Tibial nerve (tissue), 4 donors: ENCODE measurements at regions not wholly inside any gene's neighbourhood (a gene's known extent, or its start where the extent isn't known, plus 50 kb on each side); places are given as distances from the start of the nearest gene placed in this dataset.

Experiments used
- DNase-seq, 2 donors: peaks; one replicate each; pipeline ENCODE4 v3.0.0-alpha.2; 2019; ENCODE audit warnings: low spot score in 2 of 2
- H3K27ac ChIP-seq, 4 donors: fragments of 200-600 bp; sonication (generic) in 3 of 4; one replicate each; pipeline ENCODE4 v1.5.1; 2017 to 2019; ENCODE audit warnings: mild to moderate bottlenecking in 1 of 4
- H3K27me3 ChIP-seq, 2 donors: fragments of 200-600 bp; sonication (generic) in 1 of 2; one replicate each; pipeline versions ENCODE4 v1.5.1 to v1.6.0; 2017 to 2019
- H3K36me3 ChIP-seq, 3 donors: fragments of 200-600 bp; sonication (generic); one replicate each; pipeline ENCODE4 v1.5.1; 2018 to 2019
- H3K4me1 ChIP-seq, 4 donors: fragments of 200-600 bp; sonication (generic) in 3 of 4; one replicate each; pipeline ENCODE4 v1.5.1; 2017 to 2019
- H3K4me3 ChIP-seq, 4 donors: fragments of 200-600 bp; sonication (generic) in 3 of 4; one replicate each; pipeline ENCODE4 v1.5.1; 2017 to 2019; ENCODE audit warnings: mild to moderate bottlenecking in 1 of 4, moderate library complexity in 1 of 4
- H3K9me3 ChIP-seq, 4 donors: fragments of 200-600 bp; sonication (generic) in 3 of 4; one replicate each; pipeline ENCODE4 v1.5.1; 2017 to 2019
- EP300 ChIP-seq, 2 donors: sonication (generic); formaldehyde crosslinking; IDR thresholded peaks; one replicate each; pipeline ENCODE4 v1.6.1; 2017; ENCODE audit warnings: antibody characterized with exemption in 2 of 2, mild to moderate bottlenecking in 1 of 2
- POLR2A ChIP-seq, 2 donors: fragments of 450-650 bp; IDR thresholded peaks; one replicate each; pipeline ENCODE4 v1.6.1; 2017; ENCODE audit warnings: antibody characterized with exemption in 2 of 2, mild to moderate bottlenecking in 2 of 2, moderate library complexity in 2 of 2
- WGBS, 2 donors: methylation state at CpG; one replicate each; pipeline ENCODE4 v1.1.5; 2018; 5-methylcytosine and 5-hydroxymethylcytosine counted together
- TF ChIP-seq, protein P1 (sequence below), 5 experiments: fragments of 200-600 bp in 3 of 5; fragments of 450-650 bp in 2 of 5; sonication (generic) in 3 of 5; IDR thresholded peaks; one replicate each; pipeline ENCODE4 v1.5.1; 2016 to 2019; ENCODE audit warnings: antibody characterized with exemption in 5 of 5, mild to moderate bottlenecking in 3 of 5, moderate library complexity in 2 of 5

- H3K4me3 ChIP-seq: no peak overlapping the region
- no peaks in the 10 kb centered on the region for H3K4me1 ChIP-seq
- 95 to 96% methylated on average over 3 of the region's 3 CpGs for WGBS, 2 donors
- no peaks in the 10 kb centered on the region for H3K27me3 ChIP-seq
- H3K36me3 ChIP-seq: no peaks in the 10 kb centered on the region
- DNase-seq: no peak
- no peak overlapping the region for H3K27ac ChIP-seq
- TF ChIP-seq, protein P1, sequence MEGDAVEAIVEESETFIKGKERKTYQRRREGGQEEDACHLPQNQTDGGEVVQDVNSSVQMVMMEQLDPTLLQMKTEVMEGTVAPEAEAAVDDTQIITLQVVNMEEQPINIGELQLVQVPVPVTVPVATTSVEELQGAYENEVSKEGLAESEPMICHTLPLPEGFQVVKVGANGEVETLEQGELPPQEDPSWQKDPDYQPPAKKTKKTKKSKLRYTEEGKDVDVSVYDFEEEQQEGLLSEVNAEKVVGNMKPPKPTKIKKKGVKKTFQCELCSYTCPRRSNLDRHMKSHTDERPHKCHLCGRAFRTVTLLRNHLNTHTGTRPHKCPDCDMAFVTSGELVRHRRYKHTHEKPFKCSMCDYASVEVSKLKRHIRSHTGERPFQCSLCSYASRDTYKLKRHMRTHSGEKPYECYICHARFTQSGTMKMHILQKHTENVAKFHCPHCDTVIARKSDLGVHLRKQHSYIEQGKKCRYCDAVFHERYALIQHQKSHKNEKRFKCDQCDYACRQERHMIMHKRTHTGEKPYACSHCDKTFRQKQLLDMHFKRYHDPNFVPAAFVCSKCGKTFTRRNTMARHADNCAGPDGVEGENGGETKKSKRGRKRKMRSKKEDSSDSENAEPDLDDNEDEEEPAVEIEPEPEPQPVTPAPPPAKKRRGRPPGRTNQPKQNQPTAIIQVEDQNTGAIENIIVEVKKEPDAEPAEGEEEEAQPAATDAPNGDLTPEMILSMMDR (IDR thresholded peaks at IDR 0.05): no peak
- no peak for TF ChIP-seq POLR2A (IDR thresholded peaks at IDR 0.05)
- no peak for TF ChIP-seq EP300 (IDR thresholded peaks at IDR 0.05)
- no peaks in the 10 kb centered on the region for H3K9me3 ChIP-seq
These were observed 468.0 kb downstream of the HTR7 start for GRCh38 chr10:90389876-90390275.

DNA sequence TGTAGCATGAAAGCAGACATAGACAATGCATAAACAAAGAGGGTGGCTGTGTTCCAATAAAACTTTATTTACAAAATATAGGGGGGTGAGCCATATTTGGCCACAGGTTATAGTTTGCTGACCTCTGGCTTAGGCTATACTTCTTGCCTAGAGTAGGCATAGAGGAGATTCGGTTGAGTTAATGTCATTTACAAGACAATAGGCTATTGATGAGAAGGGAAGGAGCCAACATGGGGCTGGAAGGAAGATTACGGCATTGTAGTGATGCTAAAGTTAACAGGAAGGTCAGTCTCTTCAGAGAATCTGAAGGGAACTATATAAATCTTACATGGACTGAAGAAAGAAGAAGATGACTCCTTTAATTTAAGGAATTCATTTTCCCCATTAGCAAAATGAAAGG lies 463.5 kb downstream of the HTR7 start:
- WGBS, 2 donors: 29 to 46% methylated on average over 2 of the region's 2 CpGs
- no peaks in the 10 kb centered on the region for H3K36me3 ChIP-seq
- TF ChIP-seq, protein P1 (IDR thresholded peaks at IDR 0.05): no peak
- TF ChIP-seq POLR2A (IDR thresholded peaks at IDR 0.05) (no peak), EP300 (IDR thresholded peaks at IDR 0.05) (no peak)
- H3K27me3 ChIP-seq: no peaks in the 10 kb centered on the region
- no peaks in the 10 kb centered on the region for H3K4me1 ChIP-seq
- no peak overlapping the region for H3K4me3 ChIP-seq
- DNase-seq: no peak
- no peaks in the 10 kb centered on the region for H3K9me3 ChIP-seq
- H3K27ac ChIP-seq: no peak overlapping the region

DNA sequence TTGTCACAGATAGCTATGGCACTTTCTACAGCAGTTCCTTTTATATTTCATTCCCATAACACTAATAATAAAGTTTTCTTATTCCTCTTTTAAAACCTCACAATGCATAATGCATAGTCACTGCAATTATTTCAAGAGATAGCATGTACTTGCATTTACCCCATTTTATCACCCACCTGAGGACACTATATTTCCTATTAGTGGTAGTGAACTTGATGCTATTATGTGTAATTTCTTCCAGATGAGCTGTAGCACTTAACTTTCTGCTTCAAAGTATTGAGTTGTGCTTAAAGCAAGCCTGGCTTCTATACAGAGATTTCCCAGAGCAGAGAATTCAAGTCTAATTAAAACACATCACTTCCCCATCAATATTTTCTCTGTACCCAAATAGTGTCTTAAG lies 461.1 kb downstream of the HTR7 start:
- DNase-seq: no peak
- H3K4me3 ChIP-seq: no peak overlapping the region
- no peaks in the 10 kb centered on the region for H3K27me3 ChIP-seq
- no peaks in the 10 kb centered on the region for H3K9me3 ChIP-seq
- H3K36me3 ChIP-seq: no peaks in the 10 kb centered on the region
- H3K4me1 ChIP-seq: no peaks in the 10 kb centered on the region
- H3K27ac ChIP-seq: no peak overlapping the region
- TF ChIP-seq, protein P1 (IDR thresholded peaks at IDR 0.05): no peak
- TF ChIP-seq POLR2A (IDR thresholded peaks at IDR 0.05) (no peak), EP300 (IDR thresholded peaks at IDR 0.05) (no peak)

DNA sequence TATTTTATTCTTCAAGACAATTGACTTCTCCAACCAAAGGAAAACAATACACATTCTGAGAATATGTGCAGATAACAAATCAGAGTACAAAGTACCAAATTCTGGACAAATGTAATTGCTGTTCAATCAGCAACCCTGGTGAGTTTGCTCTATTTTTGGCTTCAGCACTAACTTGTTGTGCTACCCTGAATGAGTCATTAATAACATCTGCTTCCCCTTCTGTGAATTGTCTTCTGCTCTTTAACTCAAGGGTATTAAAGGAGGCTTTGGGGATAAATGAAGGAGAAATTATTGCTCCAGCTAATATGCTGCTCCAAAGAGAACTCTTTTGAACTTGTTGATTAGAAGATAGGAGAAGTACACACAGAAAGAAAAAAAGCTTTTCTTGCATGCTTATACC lies 459.3 kb downstream of the HTR7 start:
- Histone ChIP-seq H3K4me1 (no peaks in the 10 kb centered on the region), H3K9me3 (no peaks in the 10 kb centered on the region), H3K36me3 (no peaks in the 10 kb centered on the region), H3K27ac (no peak overlapping the region), H3K4me3 (no peak overlapping the region), H3K27me3 (no peaks in the 10 kb centered on the region)
- no peak for DNase-seq
- TF ChIP-seq, protein P1 (IDR thresholded peaks at IDR 0.05): no peak
- TF ChIP-seq EP300 (IDR thresholded peaks at IDR 0.05) (no peak), POLR2A (IDR thresholded peaks at IDR 0.05) (no peak)

DNA sequence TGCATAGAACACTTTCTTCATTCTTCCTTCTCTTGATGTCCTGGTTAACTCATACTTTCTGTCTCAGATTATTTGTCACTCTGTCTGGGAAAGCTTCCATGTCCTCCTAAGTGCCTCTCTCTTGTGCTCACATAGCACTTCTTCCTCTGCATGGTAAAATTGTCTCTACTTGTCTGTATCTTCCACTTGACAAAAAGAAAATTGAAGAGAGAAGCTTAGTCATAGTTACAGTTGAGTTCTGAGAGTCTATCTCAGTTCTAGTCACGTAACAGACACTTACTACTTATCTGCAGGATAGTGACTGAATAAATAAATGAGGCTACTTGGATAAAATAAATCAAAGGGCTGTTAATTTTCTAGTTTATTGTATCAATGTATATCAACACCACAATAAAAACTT lies 458.1 kb downstream of the HTR7 start:
- TF ChIP-seq POLR2A (IDR thresholded peaks at IDR 0.05): no peak
- TF ChIP-seq EP300 (IDR thresholded peaks at IDR 0.05): no peak
- TF ChIP-seq, protein P1 (IDR thresholded peaks at IDR 0.05): no peak
- no peaks in the 10 kb centered on the region for H3K36me3 ChIP-seq
- no peaks in the 10 kb centered on the region for H3K4me1 ChIP-seq
- no peak overlapping the region for H3K27ac ChIP-seq
- no peak for DNase-seq
- no peaks in the 10 kb centered on the region for H3K9me3 ChIP-seq
- 84 to 100% methylated on average over 1 of the region's 1 CpG for WGBS, 2 donors
- no peak overlapping the region for H3K4me3 ChIP-seq
- H3K27me3 ChIP-seq: no peaks in the 10 kb centered on the region
